Parathyroid adenoma (tissue), 2 donors: ENCODE measurements at regions not wholly inside any gene's neighbourhood (a gene's known extent, or its start where the extent isn't known, plus 50 kb on each side); places are given as distances from the start of the nearest gene placed in this dataset.

Experiments
- H2AFZ ChIP-seq: fragments of 300-600 bp; sonication (generic); one replicate; pipeline ENCODE4 v1.7.0; 2017; ENCODE audit warnings: antibody characterized with exemption, mild to moderate bottlenecking
- H3K27ac ChIP-seq: fragments of 300-600 bp; sonication (generic); one replicate; pipeline ENCODE4 v1.7.0; 2017
- H3K27me3 ChIP-seq: fragments of 300-600 bp; sonication (generic); one replicate; pipeline ENCODE4 v1.7.0; 2017; ENCODE audit warnings: low read length; ENCODE audit not compliant: control insufficient read depth, insufficient read depth
- H3K36me3 ChIP-seq: fragments of 300-600 bp; sonication (generic); one replicate; pipeline ENCODE4 v1.7.0; 2017; ENCODE audit warnings: low read length; ENCODE audit not compliant: control insufficient read depth, insufficient read depth
- H3K4me1 ChIP-seq: fragments of 300-600 bp; sonication (generic); one replicate; pipeline ENCODE4 v1.7.0; 2017; ENCODE audit warnings: control low read depth
- H3K4me2 ChIP-seq: fragments of 300-600 bp; sonication (generic); one replicate; pipeline ENCODE4 v1.7.0; 2017; ENCODE audit warnings: low read length
- H3K4me3 ChIP-seq: fragments of 300-600 bp; sonication (generic); one replicate; pipeline ENCODE4 v1.7.0; 2017; ENCODE audit warnings: low read depth, low read length
- H3K79me2 ChIP-seq: fragments of 300-600 bp; sonication (generic); one replicate; pipeline ENCODE4 v1.7.0; 2017; ENCODE audit warnings: control low read depth
- H3K9ac ChIP-seq: fragments of 300-600 bp; sonication (generic); one replicate; pipeline ENCODE4 v1.7.0; 2017; ENCODE audit warnings: mild to moderate bottlenecking
- H3K9me3 ChIP-seq: fragments of 300-600 bp; sonication (generic); one replicate; pipeline ENCODE4 v1.7.0; 2017; ENCODE audit warnings: low read length; ENCODE audit not compliant: control insufficient read depth
- CTCF ChIP-seq: fragments of 300-600 bp; sonication (generic); IDR thresholded peaks from one replicate; pipeline ENCODE4 v1.7.0; 2017; ENCODE audit warnings: antibody characterized with exemption, mild to moderate bottlenecking
- donor health status: primary hyperparathyroidism.

- H3K79me2 ChIP-seq = no peaks in the 10 kb centered on the region
- H3K27ac ChIP-seq = no peak overlapping the region
- no peak overlapping the region for H2AFZ ChIP-seq
- no peak overlapping the region for H3K4me2 ChIP-seq
- no peak overlapping the region for H3K9ac ChIP-seq
- H3K36me3 ChIP-seq = no peaks in the 10 kb centered on the region
- no peaks in the 10 kb centered on the region for H3K9me3 ChIP-seq
- H3K27me3 ChIP-seq = no peaks in the 10 kb centered on the region
- TF ChIP-seq CTCF = no peak
- no peaks in the 10 kb centered on the region for H3K4me1 ChIP-seq
- no peak overlapping the region for H3K4me3 ChIP-seq
Observed at GRCh38 chr1:30645807-30646206, 77.6 kb downstream of the MATN1 start.

GRCh38 chr1:30642391-30643120, 80.8 kb downstream of the MATN1 start:
- Histone ChIP-seq H3K36me3 (no peaks in the 10 kb centered on the region), H3K9ac (no peak overlapping the region), H3K4me3 (no peak overlapping the region), H3K79me2 (no peaks in the 10 kb centered on the region), H3K27ac (no peak overlapping the region), H3K4me2 (no peak overlapping the region), H3K4me1 (no peaks in the 10 kb centered on the region), H3K27me3 (no peaks in the 10 kb centered on the region), H3K9me3 (no peaks in the 10 kb centered on the region), H2AFZ (no peak overlapping the region)
- no peak for TF ChIP-seq CTCF

- no peak overlapping the region for H3K27ac ChIP-seq
- H3K9ac ChIP-seq = no peak overlapping the region
- no peaks in the 10 kb centered on the region for H3K36me3 ChIP-seq
- no peak overlapping the region for H3K4me2 ChIP-seq
- no peak overlapping the region for H2AFZ ChIP-seq
- TF ChIP-seq CTCF = no peak
- H3K9me3 ChIP-seq = no peaks in the 10 kb centered on the region
- no peaks in the 10 kb centered on the region for H3K27me3 ChIP-seq
- no peaks in the 10 kb centered on the region for H3K4me1 ChIP-seq
- no peaks in the 10 kb centered on the region for H3K79me2 ChIP-seq
- H3K4me3 ChIP-seq = no peak overlapping the region
Observed at GRCh38 chr1:30641572-30642353, 81.6 kb downstream of the MATN1 start.

GRCh38 chr1:30639881-30640452, 83.4 kb downstream of the MATN1 start:
- no peaks in the 10 kb centered on the region for H3K36me3 ChIP-seq
- no peaks in the 10 kb centered on the region for H3K27me3 ChIP-seq
- no peak overlapping the region for H3K4me3 ChIP-seq
- H3K9me3 ChIP-seq = no peaks in the 10 kb centered on the region
- no peaks in the 10 kb centered on the region for H3K79me2 ChIP-seq
- TF ChIP-seq CTCF = no peak
- no peaks in the 10 kb centered on the region for H3K4me1 ChIP-seq
- H3K27ac ChIP-seq = no peak overlapping the region
- no peak overlapping the region for H3K4me2 ChIP-seq
- H3K9ac ChIP-seq = no peak overlapping the region
- no peak overlapping the region for H2AFZ ChIP-seq
